ENCODE measurements at regions not wholly inside any gene's neighbourhood (a gene's known extent, or its start where the extent isn't known, plus 50 kb on each side); places are given as distances from the start of the nearest gene placed in this dataset.

DNA sequence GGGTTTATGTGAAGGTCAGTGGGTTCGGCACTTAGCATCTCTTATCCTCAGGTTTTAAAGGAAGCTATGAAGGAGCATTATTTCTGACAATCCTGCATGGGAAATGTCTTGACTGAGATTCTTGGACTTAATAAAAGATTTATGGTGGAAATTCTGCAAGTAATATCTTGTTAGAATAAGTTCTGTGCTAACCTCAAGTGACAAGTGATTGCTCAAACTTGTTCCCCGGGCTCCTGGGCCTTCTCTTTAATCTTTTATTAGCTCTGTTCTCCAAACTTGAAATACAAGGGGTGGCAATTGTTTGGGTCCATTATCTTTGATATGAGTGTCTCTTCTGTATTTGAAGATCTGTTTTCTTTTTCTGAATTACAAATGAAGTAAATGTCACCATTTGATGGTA lies 140.6 kb upstream of the CTBP2 start:
- no peak for TF ChIP-seq EZH2phosphoT487 (IDR thresholded peaks at IDR 0.05; ENCODE audit: insufficient read depth, low read depth)
- no peak for TF ChIP-seq EZH2 (IDR thresholded peaks at IDR 0.05; ENCODE audit: insufficient read depth, poor library complexity, severe bottlenecking)
